ENCODE measurements at regions not wholly inside any gene's neighbourhood (a gene's known extent, or its start where the extent isn't known, plus 50 kb on each side); places are given as distances from the start of the nearest gene placed in this dataset.

DNA sequence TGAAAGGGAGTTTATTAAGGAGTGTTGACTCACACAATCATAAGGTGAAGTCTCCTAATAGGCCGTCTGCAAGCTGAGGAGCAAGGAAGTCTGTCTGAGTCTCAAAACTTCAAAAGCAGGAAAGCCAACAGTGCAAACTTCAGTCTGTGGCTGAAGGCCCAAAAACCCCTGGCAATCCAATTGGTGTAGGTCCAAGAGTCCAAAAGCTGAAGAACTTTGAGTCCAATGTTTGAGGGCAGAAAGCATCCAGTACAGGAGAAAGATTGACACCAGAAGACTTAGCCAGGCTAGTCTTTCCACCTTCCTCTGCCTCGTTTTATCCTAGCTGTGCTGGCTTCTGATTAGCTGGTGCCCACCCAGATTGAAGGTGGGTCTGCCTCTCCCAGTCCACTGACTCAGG is 535.2 kb downstream of the ARAP2 start:
- Histone ChIP-seq H3K36me3 (ENCODE audit: insufficient read depth, low read length) (no peaks in the 10 kb centered on the region), H3K27me3 (ENCODE audit: control insufficient read depth in 1 of 2, insufficient read depth in 2 of 2, low read length in 2 of 2) (no peaks in the 10 kb centered on the region), H3K4me3 (ENCODE audit: low read depth in 1 of 2, low read length in 2 of 2) (no peak overlapping the region), H3K9me3 (ENCODE audit: low read length) (peaks cover 5% of the 10 kb centered on the region), H3K9ac (ENCODE audit: low read length) (no peak overlapping the region), H3K4me1 (ENCODE audit: insufficient read depth, low read length) (no peaks in the 10 kb centered on the region), H3K27ac (ENCODE audit: low read depth, low read length) (no peak overlapping the region)

DNA sequence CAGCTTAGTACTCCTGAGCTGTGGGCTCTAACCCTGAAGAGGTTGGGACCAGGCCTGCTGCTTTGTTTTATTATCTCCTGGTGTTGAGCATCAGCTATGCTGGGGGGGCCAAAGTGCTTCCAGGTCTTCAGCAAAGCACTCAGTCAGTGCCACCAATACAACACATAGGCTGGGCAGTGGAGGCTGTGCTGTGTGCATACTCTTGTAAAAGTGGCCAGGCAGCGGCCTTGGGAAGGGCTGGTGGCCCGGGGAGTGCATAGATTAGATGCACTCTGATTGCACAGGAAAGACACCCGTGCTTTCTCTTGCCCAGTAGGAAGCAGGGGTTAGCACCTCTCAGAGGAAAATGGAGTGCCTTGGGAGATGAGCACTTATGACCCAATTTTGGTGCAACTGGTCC is 534.0 kb downstream of the ARAP2 start:
- Histone ChIP-seq H3K9ac (ENCODE audit: low read length) (no peak overlapping the region), H3K27me3 (ENCODE audit: control insufficient read depth in 1 of 2, insufficient read depth in 2 of 2, low read length in 2 of 2) (no peaks in the 10 kb centered on the region), H3K36me3 (ENCODE audit: insufficient read depth, low read length) (no peaks in the 10 kb centered on the region), H3K9me3 (ENCODE audit: low read length) (peaks cover 5% of the 10 kb centered on the region), H3K4me3 (ENCODE audit: low read depth in 1 of 2, low read length in 2 of 2) (no peak overlapping the region), H3K27ac (ENCODE audit: low read depth, low read length) (no peak overlapping the region), H3K4me1 (ENCODE audit: insufficient read depth, low read length) (no peaks in the 10 kb centered on the region)

DNA sequence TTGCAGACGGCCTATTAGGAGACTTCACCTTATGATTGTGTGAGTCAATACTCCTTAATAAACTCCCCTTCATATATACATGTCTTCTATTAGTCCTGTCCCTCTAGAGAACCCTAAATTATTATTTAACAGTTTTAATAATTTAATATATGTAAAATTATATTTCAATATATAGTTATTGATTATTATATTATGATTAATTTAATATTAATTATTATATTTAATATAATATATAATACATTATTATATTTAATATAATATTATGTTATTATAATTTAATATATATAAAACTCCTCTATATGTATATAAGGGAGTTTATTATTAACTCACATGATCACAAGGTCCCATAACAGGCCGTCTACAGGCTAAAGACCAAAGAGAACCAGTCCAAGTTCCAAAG is 533.2 kb downstream of the ARAP2 start:
- Histone ChIP-seq H3K4me1 (ENCODE audit: insufficient read depth, low read length) (no peaks in the 10 kb centered on the region), H3K27ac (ENCODE audit: low read depth, low read length) (no peak overlapping the region), H3K9me3 (ENCODE audit: low read length) (peaks cover 5% of the 10 kb centered on the region), H3K27me3 (ENCODE audit: control insufficient read depth in 1 of 2, insufficient read depth in 2 of 2, low read length in 2 of 2) (no peaks in the 10 kb centered on the region), H3K36me3 (ENCODE audit: insufficient read depth, low read length) (no peaks in the 10 kb centered on the region), H3K9ac (ENCODE audit: low read length) (no peak overlapping the region), H3K4me3 (ENCODE audit: low read depth in 1 of 2, low read length in 2 of 2) (no peak overlapping the region)

DNA sequence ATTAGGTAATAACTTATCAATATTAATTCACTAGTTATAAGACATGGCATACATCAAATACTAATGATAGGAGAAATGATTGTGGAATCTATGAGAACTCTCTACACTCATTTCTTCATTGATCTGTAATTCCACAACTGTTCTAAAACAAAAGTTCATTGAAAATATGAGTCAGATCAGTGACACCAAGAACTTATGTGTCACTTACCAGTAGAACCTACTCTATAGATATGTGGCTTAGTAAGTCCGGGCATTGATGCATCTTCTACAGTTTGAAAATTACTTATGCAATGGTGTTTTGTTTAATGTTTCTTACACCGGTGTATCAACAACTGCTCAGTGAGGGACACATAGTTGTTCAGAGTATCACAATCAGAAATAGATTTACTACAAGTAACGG is 520.3 kb downstream of the ARAP2 start:
- no peaks in the 10 kb centered on the region for H3K36me3 ChIP-seq (ENCODE audit: insufficient read depth, low read length)

DNA sequence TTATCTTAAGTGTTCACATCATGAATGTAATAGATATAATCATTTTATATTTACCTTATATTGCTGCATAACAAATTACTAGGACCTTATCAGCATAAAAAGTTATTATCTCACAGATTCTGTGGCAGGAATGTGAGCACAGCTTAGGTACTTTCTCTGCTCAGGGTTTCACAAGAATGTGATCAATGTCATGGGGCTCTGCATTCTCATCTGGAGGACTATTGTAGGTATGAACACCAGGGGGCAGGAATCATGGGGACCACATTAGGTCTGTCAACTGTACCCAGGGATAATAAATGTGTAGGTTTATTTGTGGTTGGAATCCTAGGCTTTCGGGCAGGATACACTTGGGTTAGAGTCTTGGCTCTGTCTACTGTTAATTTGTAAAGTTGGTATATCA is 519.2 kb downstream of the ARAP2 start:
- Histone ChIP-seq H3K27me3 (ENCODE audit: control insufficient read depth in 1 of 2, insufficient read depth in 2 of 2, low read length in 2 of 2) (no peaks in the 10 kb centered on the region), H3K36me3 (ENCODE audit: insufficient read depth, low read length) (no peaks in the 10 kb centered on the region), H3K4me3 (ENCODE audit: low read depth in 1 of 2, low read length in 2 of 2) (no peak overlapping the region), H3K9me3 (ENCODE audit: low read length) (no peaks in the 10 kb centered on the region), H3K27ac (ENCODE audit: low read depth, low read length) (no peak overlapping the region), H3K9ac (ENCODE audit: low read length) (no peak overlapping the region), H3K4me1 (ENCODE audit: insufficient read depth, low read length) (no peaks in the 10 kb centered on the region)

More for the DNA sequence above, 520.3 kb downstream of the ARAP2 start:
- Histone ChIP-seq H3K9ac (ENCODE audit: low read length) (no peak overlapping the region), H3K4me1 (ENCODE audit: insufficient read depth, low read length) (no peaks in the 10 kb centered on the region), H3K9me3 (ENCODE audit: low read length) (no peaks in the 10 kb centered on the region), H3K27ac (ENCODE audit: low read depth, low read length) (no peak overlapping the region), H3K27me3 (ENCODE audit: control insufficient read depth in 1 of 2, insufficient read depth in 2 of 2, low read length in 2 of 2) (no peaks in the 10 kb centered on the region), H3K4me3 (ENCODE audit: low read depth in 1 of 2, low read length in 2 of 2) (no peak overlapping the region)

DNA sequence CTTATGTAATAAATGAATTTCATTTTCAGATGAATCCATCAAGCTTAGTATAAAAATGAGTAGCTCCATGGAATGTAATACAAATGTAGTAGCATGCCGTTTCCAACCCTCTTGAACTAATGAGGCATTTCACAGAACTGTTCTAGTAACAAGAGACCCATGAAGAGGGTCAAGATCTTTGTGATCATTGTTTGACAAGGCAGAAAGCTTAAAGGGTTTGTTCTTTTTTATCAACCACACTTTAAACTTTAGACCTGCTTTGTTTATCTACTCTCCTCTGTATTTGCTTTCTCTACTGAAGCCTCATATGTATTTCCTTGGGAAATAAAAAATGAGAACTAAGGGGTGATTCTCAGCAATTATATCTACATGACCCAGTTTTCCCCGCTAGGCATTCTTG is 513.9 kb downstream of the ARAP2 start:
- Histone ChIP-seq H3K9ac (ENCODE audit: low read length) (no peak overlapping the region), H3K27ac (ENCODE audit: low read depth, low read length) (no peak overlapping the region), H3K27me3 (ENCODE audit: control insufficient read depth in 1 of 2, insufficient read depth in 2 of 2, low read length in 2 of 2) (no peaks in the 10 kb centered on the region), H3K4me1 (ENCODE audit: insufficient read depth, low read length) (no peaks in the 10 kb centered on the region), H3K4me3 (ENCODE audit: low read depth in 1 of 2, low read length in 2 of 2) (no peak overlapping the region), H3K36me3 (ENCODE audit: insufficient read depth, low read length) (no peaks in the 10 kb centered on the region), H3K9me3 (ENCODE audit: low read length) (no peaks in the 10 kb centered on the region)

DNA sequence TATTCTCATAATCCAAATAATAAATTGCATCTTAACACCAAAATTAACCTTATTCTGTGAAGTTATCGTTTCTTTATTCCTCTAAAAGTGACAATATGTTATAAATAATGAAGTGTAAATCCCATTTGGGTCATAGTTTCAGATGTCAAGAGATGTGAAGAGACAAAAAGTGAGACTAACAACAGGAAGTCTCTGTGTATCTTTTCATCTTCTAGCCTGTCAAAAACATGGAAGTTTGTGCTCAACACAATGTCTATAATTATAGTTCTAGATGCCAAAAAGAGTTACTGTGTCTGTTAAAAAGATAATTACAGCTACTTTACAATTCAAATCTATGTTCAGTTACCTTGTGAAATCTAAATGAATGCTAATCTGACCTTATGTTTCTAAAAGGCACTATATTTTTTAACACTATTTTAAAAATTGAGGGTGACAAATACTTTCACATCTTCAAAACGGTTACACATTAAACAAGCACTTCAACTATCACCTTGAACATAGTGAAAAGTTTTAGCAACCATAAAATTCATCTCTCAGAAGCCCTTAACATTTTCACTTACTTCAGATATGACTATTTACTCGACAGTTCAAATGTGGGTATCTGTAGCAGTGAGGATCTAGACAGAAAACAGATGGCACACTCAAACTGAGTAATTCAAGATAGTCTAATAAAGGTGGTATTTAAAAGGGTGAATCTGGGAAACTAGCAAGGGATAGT is 509.8 kb downstream of the ARAP2 start:
- Histone ChIP-seq H3K36me3 (ENCODE audit: insufficient read depth, low read length) (no peaks in the 10 kb centered on the region), H3K4me3 (ENCODE audit: low read depth in 1 of 2, low read length in 2 of 2) (no peak overlapping the region), H3K9ac (ENCODE audit: low read length) (no peak overlapping the region), H3K4me1 (ENCODE audit: insufficient read depth, low read length) (no peaks in the 10 kb centered on the region), H3K27ac (ENCODE audit: low read depth, low read length) (no peak overlapping the region), H3K9me3 (ENCODE audit: low read length) (no peaks in the 10 kb centered on the region), H3K27me3 (ENCODE audit: control insufficient read depth in 1 of 2, insufficient read depth in 2 of 2, low read length in 2 of 2) (no peaks in the 10 kb centered on the region)

DNA sequence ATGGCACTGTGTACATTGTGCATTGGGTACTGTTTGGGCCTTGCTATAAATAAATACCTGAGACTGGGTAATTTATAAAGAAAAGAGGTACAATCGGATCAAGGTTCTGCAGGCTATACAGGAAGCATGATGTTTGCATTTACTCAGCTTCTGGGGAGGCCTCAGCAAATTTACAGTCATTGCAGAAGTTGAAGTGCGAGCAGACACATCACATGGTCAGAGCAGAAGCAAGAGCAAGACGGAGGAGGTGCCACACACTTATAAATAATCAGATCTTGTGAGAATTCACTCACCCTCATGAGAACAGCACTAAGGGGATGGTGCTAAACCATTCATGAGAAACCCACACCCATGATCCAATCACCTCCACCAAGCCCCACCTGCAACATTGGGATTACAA is 505.0 kb downstream of the ARAP2 start:
- H3K4me3 ChIP-seq (ENCODE audit: low read depth in 1 of 2, low read length in 2 of 2) = no peak overlapping the region
- no peaks in the 10 kb centered on the region for H3K4me1 ChIP-seq (ENCODE audit: insufficient read depth, low read length)
- no peaks in the 10 kb centered on the region for H3K36me3 ChIP-seq (ENCODE audit: insufficient read depth, low read length)
- no peaks in the 10 kb centered on the region for H3K27me3 ChIP-seq (ENCODE audit: control insufficient read depth in 1 of 2, insufficient read depth in 2 of 2, low read length in 2 of 2)
- H3K9ac ChIP-seq (ENCODE audit: low read length) = no peak overlapping the region
- H3K27ac ChIP-seq (ENCODE audit: low read depth, low read length) = no peak overlapping the region
- no peaks in the 10 kb centered on the region for H3K9me3 ChIP-seq (ENCODE audit: low read length)

DNA sequence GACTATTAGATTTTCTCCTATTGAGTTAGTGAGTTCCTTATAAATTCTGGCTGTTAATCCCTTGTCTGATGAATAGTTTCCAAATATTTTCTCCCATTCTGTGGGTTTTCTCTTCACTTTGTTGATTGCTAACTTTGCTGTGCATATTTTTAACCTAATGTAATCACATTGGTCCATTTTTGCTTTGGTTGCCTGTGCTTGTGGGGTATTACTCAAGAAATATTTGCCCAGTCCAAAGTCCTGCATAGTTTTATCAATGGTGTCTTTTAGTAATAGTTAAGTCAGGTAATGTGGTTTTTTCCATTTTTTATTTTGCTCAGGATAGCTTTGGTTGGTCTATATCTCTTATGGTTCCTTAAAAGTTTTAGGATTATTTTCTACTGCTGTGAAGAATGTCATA is 490.3 kb downstream of the ARAP2 start:
- H3K9me3 ChIP-seq (ENCODE audit: low read length) = no peaks in the 10 kb centered on the region
- no peaks in the 10 kb centered on the region for H3K36me3 ChIP-seq (ENCODE audit: insufficient read depth, low read length)
- H3K9ac ChIP-seq (ENCODE audit: low read length) = no peak overlapping the region
- no peaks in the 10 kb centered on the region for H3K27me3 ChIP-seq (ENCODE audit: control insufficient read depth in 1 of 2, insufficient read depth in 2 of 2, low read length in 2 of 2)
- no peak overlapping the region for H3K4me3 ChIP-seq (ENCODE audit: low read depth in 1 of 2, low read length in 2 of 2)
- H3K27ac ChIP-seq (ENCODE audit: low read depth, low read length) = no peak overlapping the region
- no peaks in the 10 kb centered on the region for H3K4me1 ChIP-seq (ENCODE audit: insufficient read depth, low read length)

DNA sequence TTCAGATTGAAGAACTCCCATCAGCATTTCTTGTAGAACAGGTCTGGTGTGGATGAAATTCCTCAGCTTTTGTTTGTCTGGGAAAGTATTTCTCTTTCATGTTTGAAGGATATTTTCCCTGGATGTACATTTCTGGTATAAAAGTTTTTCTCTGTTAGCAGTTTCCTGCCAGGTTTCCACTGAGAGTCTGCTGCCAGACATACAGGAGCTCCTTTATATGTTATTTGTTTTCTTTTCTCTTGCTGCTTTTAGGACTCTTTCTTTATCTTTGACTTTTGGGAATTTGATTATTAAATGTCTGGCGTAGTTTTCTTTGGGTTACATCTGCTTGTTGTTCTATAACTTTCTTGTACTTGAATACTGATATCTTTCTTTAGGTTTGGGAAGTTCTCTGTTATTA is 486.5 kb downstream of the ARAP2 start:
- H3K27me3 ChIP-seq (ENCODE audit: control insufficient read depth in 1 of 2, insufficient read depth in 2 of 2, low read length in 2 of 2) = no peaks in the 10 kb centered on the region
- H3K9ac ChIP-seq (ENCODE audit: low read length) = no peak overlapping the region
- no peak overlapping the region for H3K27ac ChIP-seq (ENCODE audit: low read depth, low read length)
- H3K36me3 ChIP-seq (ENCODE audit: insufficient read depth, low read length) = no peaks in the 10 kb centered on the region
- no peak overlapping the region for H3K4me3 ChIP-seq (ENCODE audit: low read depth in 1 of 2, low read length in 2 of 2)
- no peaks in the 10 kb centered on the region for H3K4me1 ChIP-seq (ENCODE audit: insufficient read depth, low read length)
- H3K9me3 ChIP-seq (ENCODE audit: low read length) = no peaks in the 10 kb centered on the region

DNA sequence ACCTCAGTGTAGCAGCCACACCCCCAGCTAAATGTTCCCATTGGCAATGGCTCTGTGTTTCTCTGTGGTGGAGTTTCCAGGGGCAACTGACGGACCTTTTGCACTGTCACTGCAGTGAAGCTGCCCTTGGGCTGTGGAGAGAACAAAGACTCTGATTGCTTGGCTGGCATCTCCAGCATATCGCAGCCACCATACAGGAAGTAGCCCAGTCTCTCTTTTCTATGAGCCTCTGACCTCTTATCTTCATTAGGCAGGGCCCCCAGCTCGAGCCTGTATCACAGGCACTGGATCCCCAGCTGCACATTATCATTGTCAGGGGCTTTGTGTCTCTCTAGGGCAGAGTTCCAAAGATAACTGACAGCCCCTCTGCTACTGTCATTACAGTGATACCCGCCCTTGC is 483.5 kb downstream of the ARAP2 start:
- no peaks in the 10 kb centered on the region for H3K36me3 ChIP-seq (ENCODE audit: insufficient read depth, low read length)
- no peak overlapping the region for H3K4me3 ChIP-seq (ENCODE audit: low read depth in 1 of 2, low read length in 2 of 2)
- no peak overlapping the region for H3K9ac ChIP-seq (ENCODE audit: low read length)
- H3K27ac ChIP-seq (ENCODE audit: low read depth, low read length) = no peak overlapping the region
- no peaks in the 10 kb centered on the region for H3K9me3 ChIP-seq (ENCODE audit: low read length)
- H3K4me1 ChIP-seq (ENCODE audit: insufficient read depth, low read length) = no peaks in the 10 kb centered on the region
- no peaks in the 10 kb centered on the region for H3K27me3 ChIP-seq (ENCODE audit: control insufficient read depth in 1 of 2, insufficient read depth in 2 of 2, low read length in 2 of 2)

DNA sequence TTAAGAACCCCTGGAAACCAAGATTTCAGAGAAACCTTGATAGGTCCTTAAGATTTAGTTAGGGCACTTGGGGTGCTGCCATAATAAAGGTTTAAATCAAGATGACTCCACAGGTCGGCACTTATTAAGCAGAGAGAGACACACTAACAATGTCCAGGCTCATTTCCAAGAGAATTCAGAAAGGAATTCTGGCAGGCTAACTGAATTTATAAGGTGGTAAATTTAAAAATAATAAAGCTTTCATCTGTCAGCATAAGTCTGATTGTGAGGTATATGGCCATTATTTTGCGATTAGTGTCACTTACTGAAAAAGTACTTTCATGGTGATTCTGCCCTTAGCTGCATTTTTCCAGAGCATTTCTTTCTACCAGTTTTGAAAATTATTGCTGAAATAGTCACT is 472.7 kb downstream of the ARAP2 start:
- Histone ChIP-seq H3K9me3 (ENCODE audit: low read length) (no peaks in the 10 kb centered on the region), H3K9ac (ENCODE audit: low read length) (no peak overlapping the region), H3K27ac (ENCODE audit: low read depth, low read length) (no peak overlapping the region), H3K36me3 (ENCODE audit: insufficient read depth, low read length) (no peaks in the 10 kb centered on the region), H3K27me3 (ENCODE audit: control insufficient read depth in 1 of 2, insufficient read depth in 2 of 2, low read length in 2 of 2) (no peaks in the 10 kb centered on the region), H3K4me3 (ENCODE audit: low read depth in 1 of 2, low read length in 2 of 2) (no peak overlapping the region), H3K4me1 (ENCODE audit: insufficient read depth, low read length) (no peaks in the 10 kb centered on the region)
